OCI-LY1 (cell line): ENCODE measurements at regions not wholly inside any gene's neighbourhood (a gene's known extent, or its start where the extent isn't known, plus 50 kb on each side); places are given as distances from the start of the nearest gene placed in this dataset.

Experiments
- CTCF ChIP-seq: fragments of 200-600 bp; sonication (generic), shearing (Covaris generic); IDR thresholded peaks from 2 replicates; pipeline ENCODE4 v1.5.1; 2017; ENCODE audit warnings: mild to moderate bottlenecking, antibody characterized with exemption, low read length, moderate library complexity, mixed read lengths
- EZH2 ChIP-seq: fragments of 200-600 bp; sonication (generic), shearing (Covaris generic); IDR thresholded peaks from 2 replicates; pipeline ENCODE4 v1.8.0; 2017; ENCODE audit warnings: borderline replicate concordance, mixed run types, mild to moderate bottlenecking, antibody characterized with exemption, low read length, moderate library complexity, mixed read lengths

GRCh38 chr1:219083631-219084030 is 90.0 kb upstream of the LYPLAL1 start:
- TF ChIP-seq CTCF (no peak), EZH2 (no peak)
